Tibial artery (tissue), 4 donors: ENCODE measurements at regions not wholly inside any gene's neighbourhood (a gene's known extent, or its start where the extent isn't known, plus 50 kb on each side); places are given as distances from the start of the nearest gene placed in this dataset.

ENCODE experiments used
- DNase-seq, 2 donors: peaks; one replicate each; pipeline ENCODE4 v3.0.0-alpha.2; 2019
- H3K27ac ChIP-seq, 2 donors: fragments of 200-600 bp; sonication (generic) in 1 of 2; 1 replicate in 1 of 2; 2 replicates in 1 of 2; pipeline ENCODE4 v1.5.1; 2018 to 2019; ENCODE audit warnings: mild to moderate bottlenecking in 1 of 2
- H3K27me3 ChIP-seq, 2 donors: fragments of 200-600 bp; sonication (generic) in 1 of 2; one replicate each; pipeline versions ENCODE4 v1.5.1 to v1.6.0; 2016 to 2019
- H3K36me3 ChIP-seq, 3 donors: fragments of 200-600 bp; sonication (generic) in 2 of 3; one replicate each; pipeline ENCODE4 v1.5.1; 2016 to 2019; ENCODE audit warnings: mild to moderate bottlenecking in 2 of 3
- H3K4me1 ChIP-seq, 4 donors: fragments of 200-600 bp; sonication (generic) in 2 of 4; 1 replicate in 3 of 4; 2 replicates in 1 of 4; pipeline ENCODE4 v1.5.1; 2016 to 2019
- H3K4me3 ChIP-seq, 2 donors: fragments of 200-600 bp; sonication (generic) in 1 of 2; 1 replicate in 1 of 2; 2 replicates in 1 of 2; pipeline ENCODE4 v1.5.1; 2018 to 2019; ENCODE audit warnings: mild to moderate bottlenecking in 2 of 2
- H3K9me3 ChIP-seq, 3 donors: fragments of 200-600 bp; sonication (generic) in 1 of 3; one replicate each; pipeline ENCODE4 v1.5.1; 2016 to 2019
- intact Hi-C: fragments of 100-400 bp; cut with DNase I; formaldehyde crosslinking; loops from one replicate; pipeline ENCODE4 v1.15.0; 2023; ENCODE audit warnings: low total_unique reads
- TF ChIP-seq, protein P1 (sequence below), 2 experiments: fragments of 200-600 bp in 1 of 2; fragments of 450-650 bp in 1 of 2; IDR thresholded peaks; one replicate each; pipeline ENCODE4 v1.5.1; 2017 to 2019; ENCODE audit warnings: antibody characterized with exemption in 2 of 2, mild to moderate bottlenecking in 1 of 2, moderate library complexity in 1 of 2

DNA sequence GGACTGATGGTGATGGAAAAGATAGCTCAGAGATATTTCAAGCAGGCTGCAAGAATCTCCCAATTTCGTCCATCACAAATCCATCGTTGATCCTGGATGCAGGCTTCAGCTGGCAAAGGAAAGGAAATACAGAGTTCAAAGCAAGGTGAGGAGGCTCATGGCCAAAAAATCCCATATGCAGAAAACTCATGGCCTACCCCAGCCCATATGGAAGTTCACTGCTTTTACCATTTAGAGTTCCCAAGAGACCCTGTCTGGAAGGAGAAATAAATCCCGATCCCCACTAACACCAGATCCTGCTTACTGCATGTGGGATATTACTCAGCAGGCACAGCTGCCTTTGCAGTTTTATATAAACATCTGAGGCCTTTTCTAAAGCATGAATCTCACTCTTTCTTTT is 412.9 kb upstream of the SPRY2 start:
- Histone ChIP-seq H3K36me3 (no peaks in the 10 kb centered on the region), H3K4me3 (no peak overlapping the region), H3K27ac (no peak overlapping the region), H3K27me3 (no peaks in the 10 kb centered on the region), H3K9me3 (no peaks in the 10 kb centered on the region), H3K4me1 (no peaks in the 10 kb centered on the region)
- TF ChIP-seq, protein P1, sequence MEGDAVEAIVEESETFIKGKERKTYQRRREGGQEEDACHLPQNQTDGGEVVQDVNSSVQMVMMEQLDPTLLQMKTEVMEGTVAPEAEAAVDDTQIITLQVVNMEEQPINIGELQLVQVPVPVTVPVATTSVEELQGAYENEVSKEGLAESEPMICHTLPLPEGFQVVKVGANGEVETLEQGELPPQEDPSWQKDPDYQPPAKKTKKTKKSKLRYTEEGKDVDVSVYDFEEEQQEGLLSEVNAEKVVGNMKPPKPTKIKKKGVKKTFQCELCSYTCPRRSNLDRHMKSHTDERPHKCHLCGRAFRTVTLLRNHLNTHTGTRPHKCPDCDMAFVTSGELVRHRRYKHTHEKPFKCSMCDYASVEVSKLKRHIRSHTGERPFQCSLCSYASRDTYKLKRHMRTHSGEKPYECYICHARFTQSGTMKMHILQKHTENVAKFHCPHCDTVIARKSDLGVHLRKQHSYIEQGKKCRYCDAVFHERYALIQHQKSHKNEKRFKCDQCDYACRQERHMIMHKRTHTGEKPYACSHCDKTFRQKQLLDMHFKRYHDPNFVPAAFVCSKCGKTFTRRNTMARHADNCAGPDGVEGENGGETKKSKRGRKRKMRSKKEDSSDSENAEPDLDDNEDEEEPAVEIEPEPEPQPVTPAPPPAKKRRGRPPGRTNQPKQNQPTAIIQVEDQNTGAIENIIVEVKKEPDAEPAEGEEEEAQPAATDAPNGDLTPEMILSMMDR (IDR thresholded peaks at IDR 0.05) = no peak
- intact Hi-C loops = no loop called here
- DNase-seq = no peak

DNA sequence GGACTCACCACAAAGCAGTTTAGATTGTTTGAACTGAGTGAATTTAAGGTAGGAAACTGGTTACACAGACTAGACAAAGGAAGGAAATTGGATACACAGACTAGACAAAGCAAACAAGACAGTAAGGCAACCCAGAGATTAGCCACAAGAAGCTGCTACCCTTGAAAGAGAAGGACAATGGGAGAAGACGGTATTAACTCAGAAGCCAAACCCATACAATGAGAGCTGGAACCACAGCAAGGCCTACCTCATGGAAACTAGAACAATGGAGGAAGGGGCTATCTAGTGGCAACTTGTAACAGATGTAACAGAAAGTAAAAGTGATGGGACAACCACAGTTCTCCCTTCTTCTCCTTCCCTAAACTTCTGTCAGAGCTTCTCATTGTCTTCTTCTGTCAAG is 410.9 kb upstream of the SPRY2 start:
- intact Hi-C loops = no loop called here
- H3K9me3 ChIP-seq = no peaks in the 10 kb centered on the region
- no peak for DNase-seq
- TF ChIP-seq, protein P1 (IDR thresholded peaks at IDR 0.05) = no peak
- no peak overlapping the region for H3K27ac ChIP-seq
- no peaks in the 10 kb centered on the region for H3K4me1 ChIP-seq
- H3K27me3 ChIP-seq = no peaks in the 10 kb centered on the region
- no peak overlapping the region for H3K4me3 ChIP-seq
- H3K36me3 ChIP-seq = no peaks in the 10 kb centered on the region

DNA sequence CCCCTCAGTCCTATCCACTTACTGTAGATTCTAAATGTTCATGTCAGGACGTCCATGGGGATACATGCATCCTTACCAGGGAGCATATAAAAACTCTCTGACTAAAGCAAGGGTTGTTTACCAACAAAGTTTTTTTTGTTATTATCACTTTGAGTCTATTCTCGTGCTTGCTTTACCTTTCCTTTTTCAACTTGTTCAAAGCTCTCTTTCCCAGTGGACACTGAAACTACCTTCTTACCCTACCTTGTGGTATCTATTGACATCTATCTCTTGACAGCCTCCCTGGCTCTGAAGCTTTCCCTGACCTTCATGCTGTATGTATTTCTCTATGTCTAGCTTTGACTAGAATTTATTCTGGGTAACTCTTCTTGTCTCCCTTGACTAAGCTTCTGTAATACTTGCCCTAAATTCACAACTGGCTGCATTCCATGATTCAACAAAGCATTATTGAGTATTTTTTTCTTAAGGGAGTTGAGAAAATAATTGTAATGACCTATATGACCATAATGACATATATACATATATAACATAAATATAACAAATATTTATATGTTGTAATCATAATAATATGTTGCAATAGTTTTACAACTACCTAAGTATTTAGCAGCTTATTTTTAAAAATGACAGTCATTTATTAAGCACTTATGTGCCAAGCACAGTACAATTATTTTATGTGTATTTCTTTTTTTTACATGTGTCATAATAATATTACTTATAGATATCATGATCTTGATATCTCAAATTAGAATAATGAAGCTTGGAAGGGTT is 403.4 kb upstream of the SPRY2 start:
- intact Hi-C loops = no loop called here
- no peak for DNase-seq
- H3K36me3 ChIP-seq = no peaks in the 10 kb centered on the region

DNA sequence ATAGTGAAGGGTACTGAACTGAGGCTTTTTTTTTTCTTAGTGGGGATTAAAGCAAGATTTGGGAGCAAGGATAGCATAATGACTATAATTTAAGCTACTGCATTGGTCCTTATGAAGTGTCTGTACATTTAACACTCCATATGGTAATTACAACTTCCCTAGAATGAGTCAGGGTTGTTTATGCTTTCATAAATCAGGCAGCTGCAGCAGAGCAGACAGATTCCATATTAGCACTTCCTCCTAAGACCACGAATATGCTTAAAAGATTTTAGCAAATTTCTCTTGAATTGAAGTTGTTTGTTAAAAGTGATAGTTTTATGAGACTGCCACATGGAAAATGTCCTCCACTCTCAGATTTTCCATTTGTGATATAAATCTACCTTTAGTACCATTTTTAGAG is 401.1 kb upstream of the SPRY2 start:
- Histone ChIP-seq H3K4me3 (no peak overlapping the region), H3K4me1 (no peaks in the 10 kb centered on the region), H3K27me3 (no peaks in the 10 kb centered on the region), H3K36me3 (no peaks in the 10 kb centered on the region), H3K9me3 (no peaks in the 10 kb centered on the region), H3K27ac (no peak overlapping the region)
- intact Hi-C loops = no loop called here
- DNase-seq = no peak
- TF ChIP-seq, protein P1 (IDR thresholded peaks at IDR 0.05) = no peak

More for the DNA sequence above, 403.4 kb upstream of the SPRY2 start:
- Histone ChIP-seq H3K4me1 (no peaks in the 10 kb centered on the region), H3K27me3 (no peaks in the 10 kb centered on the region), H3K27ac (no peak overlapping the region), H3K4me3 (no peak overlapping the region), H3K9me3 (no peaks in the 10 kb centered on the region)
- TF ChIP-seq, protein P1 (IDR thresholded peaks at IDR 0.05) = no peak

DNA sequence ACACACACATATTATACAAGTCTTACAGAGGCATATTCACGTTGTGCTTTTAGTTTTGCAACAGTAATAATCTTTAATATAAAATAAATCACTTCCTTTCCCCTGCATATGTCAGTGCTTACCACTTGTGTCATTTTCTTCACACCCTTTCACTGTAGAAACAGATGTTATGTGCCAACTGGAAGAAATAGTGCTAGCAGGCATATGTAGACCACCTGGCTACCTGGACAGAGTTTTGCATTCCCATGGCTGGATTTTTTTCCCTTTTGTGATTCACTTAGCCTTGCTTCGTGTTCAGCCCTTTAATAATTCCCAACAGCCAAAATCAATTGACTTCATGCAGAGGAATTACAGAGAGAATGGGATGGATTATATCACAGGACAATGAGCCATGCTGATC is 399.1 kb upstream of the SPRY2 start:
- Histone ChIP-seq H3K9me3 (no peaks in the 10 kb centered on the region), H3K4me1 (no peaks in the 10 kb centered on the region), H3K27ac (no peak overlapping the region), H3K27me3 (no peaks in the 10 kb centered on the region), H3K36me3 (no peaks in the 10 kb centered on the region), H3K4me3 (no peak overlapping the region)
- TF ChIP-seq, protein P1 (IDR thresholded peaks at IDR 0.05) = no peak
- intact Hi-C loops = no loop called here
- DNase-seq = no peak
